ENCODE measurements at regions not wholly inside any gene's neighbourhood (a gene's known extent, or its start where the extent isn't known, plus 50 kb on each side); places are given as distances from the start of the nearest gene placed in this dataset.

DNA sequence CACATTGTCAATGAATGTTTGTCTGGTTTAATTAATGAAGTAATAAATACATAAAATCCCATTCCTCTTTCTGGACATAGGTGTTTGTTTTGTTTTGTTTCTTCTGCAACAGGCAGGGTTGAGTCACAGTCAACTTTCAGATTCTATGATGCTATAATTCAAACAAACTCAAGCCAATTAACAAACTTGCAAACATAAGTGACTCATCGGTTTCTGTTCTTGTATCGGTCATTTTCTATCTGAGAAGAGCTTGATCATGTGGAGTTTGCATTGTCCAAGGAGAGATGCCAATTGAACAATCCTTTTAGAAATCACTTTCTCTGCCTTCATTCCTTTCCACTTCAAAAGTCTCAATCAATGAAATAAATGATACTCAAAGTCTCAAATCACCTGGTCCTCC, 294.2 kb upstream of the C16orf82 start:
- Mint-ChIP-seq H3K4me3 (ENCODE audit: unreplicated experiment) (no peak overlapping the region), H3K27ac (ENCODE audit: unreplicated experiment) (no peak overlapping the region), H3K9me3 (ENCODE audit: unreplicated experiment) (no peaks in the 10 kb centered on the region), H3K27me3 (ENCODE audit: insufficient read depth, unreplicated experiment) (peaks cover 7% of the 10 kb centered on the region), H3K36me3 (ENCODE audit: insufficient read depth, unreplicated experiment) (no peaks in the 10 kb centered on the region), H3K4me1 (ENCODE audit: low read depth, unreplicated experiment) (no peaks in the 10 kb centered on the region)
- DNase-seq, result no peak
- BruUV-seq (replicated peaks), result no TSS peak
- Histone ChIP-seq H3K27me3 (replicated peaks; ENCODE audit: control insufficient read depth, insufficient read depth, low read length) (no peaks in the 10 kb centered on the region), H3K36me3 (ENCODE audit: control insufficient read depth, insufficient read depth, low read length) (no peaks in the 10 kb centered on the region), H3K4me3 (ENCODE audit: low read depth, low read length) (no peak overlapping the region), H3K4me1 (no peaks in the 10 kb centered on the region), H3K9me3 (no peaks in the 10 kb centered on the region)
- ChIA-PET POLR2A (no interaction called here), CTCF (no interaction called here)
- TF ChIP-seq, protein P1, sequence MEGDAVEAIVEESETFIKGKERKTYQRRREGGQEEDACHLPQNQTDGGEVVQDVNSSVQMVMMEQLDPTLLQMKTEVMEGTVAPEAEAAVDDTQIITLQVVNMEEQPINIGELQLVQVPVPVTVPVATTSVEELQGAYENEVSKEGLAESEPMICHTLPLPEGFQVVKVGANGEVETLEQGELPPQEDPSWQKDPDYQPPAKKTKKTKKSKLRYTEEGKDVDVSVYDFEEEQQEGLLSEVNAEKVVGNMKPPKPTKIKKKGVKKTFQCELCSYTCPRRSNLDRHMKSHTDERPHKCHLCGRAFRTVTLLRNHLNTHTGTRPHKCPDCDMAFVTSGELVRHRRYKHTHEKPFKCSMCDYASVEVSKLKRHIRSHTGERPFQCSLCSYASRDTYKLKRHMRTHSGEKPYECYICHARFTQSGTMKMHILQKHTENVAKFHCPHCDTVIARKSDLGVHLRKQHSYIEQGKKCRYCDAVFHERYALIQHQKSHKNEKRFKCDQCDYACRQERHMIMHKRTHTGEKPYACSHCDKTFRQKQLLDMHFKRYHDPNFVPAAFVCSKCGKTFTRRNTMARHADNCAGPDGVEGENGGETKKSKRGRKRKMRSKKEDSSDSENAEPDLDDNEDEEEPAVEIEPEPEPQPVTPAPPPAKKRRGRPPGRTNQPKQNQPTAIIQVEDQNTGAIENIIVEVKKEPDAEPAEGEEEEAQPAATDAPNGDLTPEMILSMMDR (IDR thresholded peaks at IDR 0.05; ENCODE audit: insufficient read depth in 1 of 2, low read depth in 1 of 2, low read length in 1 of 2, severe bottlenecking in 1 of 2, unreplicated experiment in 1 of 2), result no peak
- intact Hi-C loops (cut with micrococcal nuclease; ENCODE audit: unreplicated experiment), result no loop called here

DNA sequence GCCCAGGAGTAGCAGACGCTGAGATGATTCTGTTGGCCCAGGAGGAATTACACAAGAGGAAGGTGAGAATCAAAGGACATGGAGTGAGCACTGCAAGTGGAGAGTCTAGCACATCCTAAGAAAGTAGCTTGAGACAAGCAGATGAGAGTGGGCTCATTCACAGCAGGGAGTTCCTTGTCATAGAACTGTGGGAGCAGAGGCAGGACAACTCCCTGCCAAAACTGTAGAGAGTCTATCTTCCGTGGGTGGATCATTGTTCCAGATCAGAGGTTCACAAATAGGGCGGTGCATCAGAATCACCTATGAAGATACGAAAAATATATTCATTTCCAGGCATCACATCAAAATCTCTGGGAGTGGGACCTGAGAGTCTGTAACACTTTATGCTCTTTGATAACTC, 288.9 kb upstream of the C16orf82 start:
- no peaks in the 10 kb centered on the region for H3K9me3 Mint-ChIP-seq (ENCODE audit: unreplicated experiment)
- no peak overlapping the region for H3K27ac Mint-ChIP-seq (ENCODE audit: unreplicated experiment)
- no peak overlapping the region for H3K4me3 Mint-ChIP-seq (ENCODE audit: unreplicated experiment)
- TF ChIP-seq, protein P1 (IDR thresholded peaks at IDR 0.05; ENCODE audit: insufficient read depth in 1 of 2, low read depth in 1 of 2, low read length in 1 of 2, severe bottlenecking in 1 of 2, unreplicated experiment in 1 of 2), result no peak
- Histone ChIP-seq H3K4me3 (ENCODE audit: low read depth, low read length) (no peak overlapping the region), H3K9me3 (no peaks in the 10 kb centered on the region), H3K27me3 (replicated peaks; ENCODE audit: control insufficient read depth, insufficient read depth, low read length) (no peaks in the 10 kb centered on the region), H3K36me3 (ENCODE audit: control insufficient read depth, insufficient read depth, low read length) (no peaks in the 10 kb centered on the region), H3K4me1 (no peaks in the 10 kb centered on the region)
- H3K4me1 Mint-ChIP-seq (ENCODE audit: low read depth, unreplicated experiment), result no peaks in the 10 kb centered on the region
- POLR2A ChIA-PET, result no interaction called here
- CTCF ChIA-PET, result no interaction called here
- H3K36me3 Mint-ChIP-seq (ENCODE audit: insufficient read depth, unreplicated experiment), result no peaks in the 10 kb centered on the region
- H3K27me3 Mint-ChIP-seq (ENCODE audit: insufficient read depth, unreplicated experiment), result peaks cover 22% of the 10 kb centered on the region
- no peak for DNase-seq
- BruUV-seq (replicated peaks), result no TSS peak
- intact Hi-C loops (cut with micrococcal nuclease; ENCODE audit: unreplicated experiment), result no loop called here

GRCh38 chr16:26787924-26788323, 278.8 kb upstream of the C16orf82 start:
- BruUV-seq (replicated peaks), result no TSS peak
- ChIA-PET POLR2A (no interaction called here), CTCF (no interaction called here)
- Histone ChIP-seq H3K27me3 (replicated peaks; ENCODE audit: control insufficient read depth, insufficient read depth, low read length) (no peaks in the 10 kb centered on the region), H3K9me3 (no peaks in the 10 kb centered on the region), H3K4me3 (ENCODE audit: low read depth, low read length) (no peak overlapping the region), H3K36me3 (ENCODE audit: control insufficient read depth, insufficient read depth, low read length) (no peaks in the 10 kb centered on the region), H3K4me1 (no peaks in the 10 kb centered on the region)
- Mint-ChIP-seq H3K27me3 (ENCODE audit: insufficient read depth, unreplicated experiment) (peaks cover 12% of the 10 kb centered on the region), H3K4me1 (ENCODE audit: low read depth, unreplicated experiment) (no peaks in the 10 kb centered on the region), H3K36me3 (ENCODE audit: insufficient read depth, unreplicated experiment) (no peaks in the 10 kb centered on the region), H3K4me3 (ENCODE audit: unreplicated experiment) (no peak overlapping the region), H3K9me3 (ENCODE audit: unreplicated experiment) (no peaks in the 10 kb centered on the region), H3K27ac (ENCODE audit: unreplicated experiment) (no peak overlapping the region)
- intact Hi-C loops (cut with micrococcal nuclease; ENCODE audit: unreplicated experiment), result no loop called here
- peak; percentile 42 to 47 for DNase-seq
- TF ChIP-seq, protein P1 (IDR thresholded peaks at IDR 0.05; ENCODE audit: insufficient read depth in 1 of 2, low read depth in 1 of 2, low read length in 1 of 2, severe bottlenecking in 1 of 2, unreplicated experiment in 1 of 2), result no peak
